ENCODE measurements at regions not wholly inside any gene's neighbourhood (a gene's known extent, or its start where the extent isn't known, plus 50 kb on each side); places are given as distances from the start of the nearest gene placed in this dataset.

GRCh38 chr10:15462253-15462897 lies 91.3 kb upstream of the FAM171A1 start:
- TF ChIP-seq CTCF (IDR thresholded peaks at IDR 0.05; ENCODE audit: low read depth, low read length), result no peak
- Histone ChIP-seq H3K27ac (no peak overlapping the region), H3K27me3 (ENCODE audit: insufficient read depth, low read depth, severe bottlenecking) (no peaks in the 10 kb centered on the region), H3K9me3 (ENCODE audit: severe bottlenecking) (no peaks in the 10 kb centered on the region), H3K36me3 (no peaks in the 10 kb centered on the region), H3K4me3 (ENCODE audit: low read depth, low read length) (no peak overlapping the region)
- DNase-seq, result no peak

GRCh38 chr10:15461353-15462108 lies 90.4 kb upstream of the FAM171A1 start:
- peak; percentile 46; the same call in 1 of the 2 replicates for TF ChIP-seq CTCF (IDR thresholded peaks at IDR 0.05; ENCODE audit: low read depth, low read length)
- Histone ChIP-seq H3K27ac (no peak overlapping the region), H3K4me3 (ENCODE audit: low read depth, low read length) (no peak overlapping the region), H3K27me3 (ENCODE audit: insufficient read depth, low read depth, severe bottlenecking) (no peaks in the 10 kb centered on the region), H3K36me3 (no peaks in the 10 kb centered on the region), H3K9me3 (ENCODE audit: severe bottlenecking) (no peaks in the 10 kb centered on the region)
- peak; percentile 57 for DNase-seq

GRCh38 chr10:15460661-15461060 lies 89.6 kb upstream of the FAM171A1 start:
- H3K27ac ChIP-seq, result no peak overlapping the region
- no peak overlapping the region for H3K4me3 ChIP-seq (ENCODE audit: low read depth, low read length)
- H3K9me3 ChIP-seq (ENCODE audit: severe bottlenecking), result no peaks in the 10 kb centered on the region
- H3K27me3 ChIP-seq (ENCODE audit: insufficient read depth, low read depth, severe bottlenecking), result no peaks in the 10 kb centered on the region
- DNase-seq, result no peak
- no peak for TF ChIP-seq CTCF (IDR thresholded peaks at IDR 0.05; ENCODE audit: low read depth, low read length)
- H3K36me3 ChIP-seq, result no peaks in the 10 kb centered on the region

- TF ChIP-seq CTCF (IDR thresholded peaks at IDR 0.05; ENCODE audit: low read depth, low read length), result no peak
Measured at GRCh38 chr10:15459218-15459617, 88.1 kb upstream of the FAM171A1 start.

GRCh38 chr10:15457382-15457781 lies 86.3 kb upstream of the FAM171A1 start:
- no peak for TF ChIP-seq CTCF (IDR thresholded peaks at IDR 0.05; ENCODE audit: low read depth, low read length)
- no peak for DNase-seq
- H3K4me3 ChIP-seq (ENCODE audit: low read depth, low read length), result no peak overlapping the region
- H3K27ac ChIP-seq, result no peak overlapping the region
- no peaks in the 10 kb centered on the region for H3K36me3 ChIP-seq
- H3K9me3 ChIP-seq (ENCODE audit: severe bottlenecking), result no peaks in the 10 kb centered on the region
- no peaks in the 10 kb centered on the region for H3K27me3 ChIP-seq (ENCODE audit: insufficient read depth, low read depth, severe bottlenecking)

More at GRCh38 chr10:15459218-15459617, 88.1 kb upstream of the FAM171A1 start:
- no peak for DNase-seq
- H3K27me3 ChIP-seq (ENCODE audit: insufficient read depth, low read depth, severe bottlenecking), result no peaks in the 10 kb centered on the region
- no peak overlapping the region for H3K4me3 ChIP-seq (ENCODE audit: low read depth, low read length)
- no peak overlapping the region for H3K27ac ChIP-seq
- H3K9me3 ChIP-seq (ENCODE audit: severe bottlenecking), result no peaks in the 10 kb centered on the region
- no peaks in the 10 kb centered on the region for H3K36me3 ChIP-seq

Measured in WERI-Rb-1 (cell line).